DMS53 treated with DMSO at 0.1 percent for 48 hours (cell line): ENCODE measurements at regions not wholly inside any gene's neighbourhood (a gene's known extent, or its start where the extent isn't known, plus 50 kb on each side); places are given as distances from the start of the nearest gene placed in this dataset.
A peak's percentile ranks its signal among the peaks of the same experiment; 100 is the strongest.

Source experiments
- DNase-seq: peaks from one replicate; lab custom pipeline; 2025; ENCODE audit not compliant: unreplicated experiment; lab: John Stamatoyannopoulos, UW

DNA sequence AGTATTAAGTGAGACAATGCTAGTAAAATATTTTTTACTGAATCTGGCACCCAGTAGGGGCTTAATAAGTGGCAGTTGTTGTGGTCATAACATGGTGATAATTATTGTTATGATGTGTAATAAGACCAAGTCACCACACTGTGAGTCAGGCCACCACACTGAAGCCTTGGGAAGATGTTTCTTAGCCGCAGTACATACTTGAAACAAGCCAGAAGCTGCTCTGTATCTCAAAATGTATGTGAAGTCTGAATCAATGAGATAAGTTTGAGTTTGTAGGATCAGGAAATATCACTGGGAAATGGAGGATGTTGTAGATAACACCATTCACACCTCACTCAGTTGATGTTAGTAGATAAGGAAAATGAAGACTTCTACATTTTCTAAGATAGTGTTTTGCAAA is 51.3 kb upstream of the PTPN3 start:
- no peak for DNase-seq

DNA sequence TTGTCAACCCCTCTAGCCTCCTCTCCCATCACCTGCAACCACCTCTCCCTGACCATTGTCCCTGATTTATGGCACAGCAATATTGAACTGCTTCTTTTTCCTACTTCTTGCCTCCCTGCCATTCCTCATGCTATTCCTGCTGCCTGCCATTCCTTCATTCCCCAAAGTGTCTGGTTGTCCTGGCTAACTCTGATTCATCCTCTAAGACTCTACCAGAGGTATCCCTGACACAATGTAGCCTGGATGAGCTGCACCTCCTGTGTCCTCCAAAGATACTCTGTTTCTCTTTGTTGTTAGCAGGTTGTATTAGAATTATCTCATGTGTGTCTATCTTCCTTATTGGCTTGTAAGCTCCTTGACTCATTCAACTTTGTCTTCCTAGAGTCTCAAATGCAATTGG is 53.5 kb upstream of the PTPN3 start:
- no peak for DNase-seq

DNA sequence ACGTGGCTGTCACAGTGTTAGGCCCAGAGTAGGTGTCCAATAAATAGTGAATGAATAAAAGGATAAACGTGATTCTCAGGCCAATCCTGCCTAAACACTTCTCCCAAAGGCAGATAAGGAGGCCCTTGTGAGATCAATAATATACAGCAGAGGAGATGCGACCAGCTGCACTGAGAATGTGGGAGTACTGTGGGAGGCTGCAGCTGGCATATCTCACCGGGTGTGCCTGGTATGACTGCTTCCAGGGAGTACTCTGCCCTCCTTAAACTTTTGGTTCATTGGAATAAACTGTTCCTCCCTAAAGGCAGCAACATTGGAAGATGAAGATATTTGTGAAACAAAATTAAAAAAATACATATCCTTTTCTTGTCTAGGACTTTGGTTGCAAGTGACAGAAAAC is 57.1 kb upstream of the PTPN3 start:
- DNase-seq = no peak

DNA sequence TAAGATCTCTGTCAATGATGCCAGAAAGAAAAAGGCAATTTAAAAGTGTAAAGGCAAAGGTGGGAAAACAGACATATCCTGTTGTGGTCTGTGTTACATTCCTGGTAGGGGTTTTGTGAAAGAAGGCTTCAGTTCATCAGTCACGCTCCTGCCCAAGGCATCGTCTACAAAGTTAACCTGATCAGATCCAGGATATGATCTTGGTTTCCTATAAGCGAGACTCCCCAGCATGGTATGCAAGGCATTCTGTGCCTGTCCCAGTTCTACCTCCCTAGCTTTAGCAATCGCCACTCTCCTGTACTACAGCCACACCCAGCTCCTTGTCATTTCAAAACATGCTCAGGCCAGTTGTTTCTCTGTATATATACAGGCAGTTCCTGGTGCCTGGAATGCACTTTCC is 58.0 kb upstream of the PTPN3 start:
- DNase-seq = no peak

DNA sequence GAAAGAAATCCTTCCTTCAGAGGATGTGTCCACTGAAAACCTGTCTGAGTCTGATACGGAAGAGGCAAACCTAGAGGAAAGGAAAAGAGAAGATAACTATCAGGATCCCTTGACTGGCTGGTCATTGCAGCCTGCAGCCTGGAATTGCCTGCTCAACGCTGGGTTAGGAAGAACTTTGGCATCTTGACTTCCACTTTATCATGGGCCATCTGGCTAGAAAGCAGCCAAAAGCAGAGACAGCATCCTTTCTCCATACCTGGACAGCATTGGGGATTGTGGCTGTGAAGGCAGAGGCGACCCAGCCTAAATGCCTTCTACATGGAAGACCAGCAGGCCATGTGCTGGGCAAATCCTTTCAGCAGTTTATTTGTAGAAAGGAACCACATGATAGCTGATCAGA is 58.7 kb upstream of the PTPN3 start:
- DNase-seq = no peak

DNA sequence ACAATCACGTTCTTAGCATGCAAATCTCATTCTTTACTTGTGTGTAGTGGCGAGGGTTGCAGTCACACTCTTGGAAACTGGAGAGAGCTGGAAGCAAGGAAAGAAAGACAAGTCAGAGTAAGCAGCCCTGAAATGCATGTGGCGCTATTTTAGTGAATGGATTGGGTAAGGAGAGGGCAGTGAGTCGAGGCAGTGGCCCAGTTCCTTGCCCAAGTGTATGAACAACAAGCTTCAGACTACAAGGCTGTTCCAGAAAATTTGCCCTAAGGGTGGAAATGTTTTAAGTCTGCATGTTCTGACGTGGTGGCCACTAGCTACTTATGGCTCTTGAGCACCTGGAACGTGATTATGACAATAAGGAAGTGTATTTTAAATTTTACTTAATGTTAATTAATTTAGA is 59.4 kb upstream of the PTPN3 start:
- DNase-seq = no peak

DNA sequence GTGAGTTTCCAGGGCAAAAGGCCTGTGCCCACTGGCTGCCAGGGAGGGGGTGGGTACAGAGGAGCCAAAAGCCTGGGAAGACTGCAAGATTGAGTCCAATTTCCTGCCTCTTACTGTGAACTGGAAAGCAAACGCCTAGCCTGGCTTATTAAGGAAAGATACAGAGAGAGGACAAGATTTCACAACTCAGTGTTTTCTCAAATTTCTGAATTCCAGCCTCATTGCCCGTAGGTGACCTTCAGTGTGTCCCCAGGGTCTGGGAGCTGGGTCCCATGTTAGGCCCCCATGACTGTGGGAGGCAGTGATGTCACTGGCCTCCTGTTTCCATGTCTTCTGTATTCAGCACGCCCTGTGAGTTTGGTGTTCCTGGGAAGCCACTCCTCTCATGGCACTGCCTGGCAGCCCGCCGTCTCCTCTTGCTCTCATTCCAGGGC is 60.6 kb upstream of the PTPN3 start:
- DNase-seq = no peak

DNA sequence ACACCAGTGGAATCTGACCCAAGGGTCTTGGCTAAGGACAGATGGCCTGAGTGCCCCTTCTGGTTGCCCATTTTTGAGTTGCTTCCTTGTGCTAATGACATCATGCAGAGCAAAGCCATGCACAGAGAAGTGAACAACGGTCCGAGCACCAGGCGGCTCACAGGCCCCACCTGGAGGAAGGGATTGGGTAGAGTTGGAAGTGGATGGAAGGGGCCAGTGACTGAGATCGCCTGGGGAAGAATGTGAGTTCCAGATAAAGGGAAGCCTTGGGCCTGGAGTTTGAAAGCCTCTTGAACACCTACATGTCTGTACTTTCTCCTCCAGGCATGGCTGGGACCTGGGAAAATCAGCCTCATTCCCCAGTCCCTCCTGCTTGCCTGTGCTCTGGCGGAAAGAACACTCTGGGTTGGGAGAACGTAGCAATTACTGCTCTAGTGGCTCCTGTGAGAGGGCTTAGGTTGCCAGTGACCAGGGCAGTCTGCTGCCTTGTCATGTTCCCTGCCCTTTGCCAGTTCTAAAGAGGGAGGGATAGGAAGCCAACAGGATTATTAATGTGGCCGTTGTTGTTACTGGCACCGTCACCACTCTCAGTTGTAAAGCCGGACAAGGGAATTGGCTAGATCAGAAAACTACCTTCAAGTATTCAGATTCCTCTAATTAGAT is 62.5 kb upstream of the PTPN3 start:
- DNase-seq = no peak

DNA sequence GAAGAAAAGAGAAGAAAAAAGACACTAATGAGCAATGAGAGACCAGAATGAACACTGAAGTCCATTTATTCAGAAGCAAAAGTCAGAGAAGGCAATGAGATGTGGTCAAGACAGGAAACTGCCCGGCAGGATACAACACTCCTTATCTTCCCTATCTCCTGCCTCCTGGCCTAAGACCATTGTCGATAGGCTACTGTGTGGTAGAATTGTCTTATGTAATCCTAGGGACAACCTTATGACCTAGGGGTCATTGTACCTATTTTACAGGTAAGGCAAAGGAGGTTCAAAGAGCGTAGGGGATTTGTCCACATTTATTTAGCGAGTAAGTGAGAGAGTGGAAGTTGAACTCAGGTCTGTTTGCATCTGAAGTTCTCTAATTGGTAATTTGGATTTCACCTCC is 63.0 kb upstream of the PTPN3 start:
- no peak for DNase-seq

DNA sequence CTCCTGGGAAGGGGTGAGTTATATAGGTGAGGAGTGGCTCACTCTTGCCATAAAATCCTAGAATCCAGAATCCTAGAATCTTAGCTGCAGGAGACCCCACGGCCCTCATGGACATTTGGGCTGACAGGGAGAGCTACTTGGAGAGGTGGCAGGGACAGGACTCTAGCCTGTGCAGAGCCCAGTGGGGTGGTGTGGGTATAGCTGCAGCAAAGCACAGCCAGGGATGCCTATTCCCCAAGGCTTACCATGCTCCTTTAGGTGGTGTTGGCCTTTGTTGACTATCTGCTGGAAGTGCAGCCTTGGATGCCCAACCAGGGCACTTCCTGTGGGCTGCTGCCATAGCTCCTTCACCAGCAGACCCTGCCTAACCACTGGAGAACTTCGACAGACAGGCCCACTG is 70.0 kb upstream of the PTPN3 start:
- DNase-seq = no peak

DNA sequence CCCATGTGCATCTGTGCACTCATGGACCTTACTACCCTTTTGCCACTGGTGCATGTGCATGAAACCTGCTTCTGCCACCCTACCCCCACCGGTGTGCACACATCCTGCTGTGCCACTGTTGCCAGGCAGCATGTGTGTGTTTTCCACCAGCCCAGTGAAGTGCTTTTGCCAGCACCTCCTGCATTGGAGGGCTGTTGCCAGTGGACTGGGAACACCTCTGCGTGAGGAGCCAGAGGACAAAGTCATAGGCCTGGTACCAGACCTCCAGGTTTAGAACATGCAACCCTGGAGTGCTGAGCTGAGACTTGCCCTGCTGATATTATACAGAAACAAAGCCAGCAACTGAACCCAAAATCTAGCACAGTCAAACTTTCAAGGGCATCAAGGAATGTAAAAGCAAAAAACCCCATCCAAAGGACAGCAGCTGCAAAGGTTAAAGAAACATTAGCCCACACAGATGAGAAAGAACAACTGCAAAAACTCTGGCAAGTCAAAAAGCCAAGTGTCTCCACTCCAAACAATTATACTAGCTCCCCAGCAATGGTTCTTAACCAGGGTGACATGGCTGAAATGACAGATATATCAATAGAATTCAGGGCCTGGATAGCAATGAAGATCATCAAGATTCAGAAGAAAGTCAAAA is 70.6 kb upstream of the PTPN3 start:
- no peak for DNase-seq

DNA sequence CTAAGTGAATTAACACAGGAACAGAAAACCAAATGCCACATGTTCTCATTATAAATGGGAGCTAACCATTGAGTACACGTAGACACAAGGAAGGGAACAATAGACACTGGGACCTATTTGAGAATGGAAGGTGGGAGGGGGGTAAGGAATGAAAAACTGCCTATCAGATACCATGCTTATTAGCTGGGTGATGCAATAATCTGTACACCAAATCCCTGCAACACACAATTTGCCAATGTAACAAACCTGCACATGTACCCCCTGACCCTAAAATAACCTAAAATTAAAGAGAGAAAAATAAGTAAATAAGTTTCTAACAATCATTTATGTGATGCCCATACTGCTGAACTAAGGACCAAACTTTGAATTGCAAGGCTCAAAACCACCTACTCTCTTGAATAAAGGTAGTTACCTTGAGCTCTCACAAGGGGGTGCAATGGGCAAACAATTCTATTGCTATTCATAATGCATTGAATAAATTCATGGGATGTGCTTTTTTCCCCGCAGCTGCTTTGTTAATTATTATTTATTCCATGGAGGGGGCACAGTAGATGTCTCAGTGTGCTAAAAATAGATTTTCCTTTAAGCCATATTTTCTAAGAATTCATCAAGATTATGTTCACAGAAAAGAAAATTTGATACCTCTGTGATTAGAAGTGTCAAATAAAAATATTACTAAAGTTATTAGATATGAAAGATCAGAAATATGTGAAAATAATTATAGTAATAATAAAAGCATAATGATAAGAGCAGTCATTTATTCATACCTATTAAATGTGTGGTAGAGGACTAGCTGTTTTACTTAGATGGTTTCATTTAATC is 76.2 kb upstream of the PTPN3 start:
- peak; percentile 50 for DNase-seq

DNA sequence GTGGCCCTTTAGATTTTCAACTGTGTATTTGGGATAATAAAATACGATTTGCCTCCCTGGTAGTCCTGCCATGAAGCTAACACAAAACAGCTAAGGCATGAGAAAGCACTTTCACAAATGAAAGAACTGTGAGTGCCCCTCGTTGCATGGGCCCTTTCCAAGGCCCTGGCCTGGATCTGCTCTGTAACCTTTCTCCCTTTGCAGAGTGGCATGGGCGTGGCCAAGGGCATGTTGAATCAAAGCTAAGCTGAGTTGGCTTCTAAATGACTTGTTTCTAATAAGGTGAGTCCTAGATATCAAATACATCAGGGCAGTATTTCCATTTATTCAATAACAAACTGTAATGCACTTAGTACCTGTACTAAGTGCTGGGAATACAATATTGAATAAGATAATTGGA is 78.7 kb upstream of the PTPN3 start:
- no peak for DNase-seq

DNA sequence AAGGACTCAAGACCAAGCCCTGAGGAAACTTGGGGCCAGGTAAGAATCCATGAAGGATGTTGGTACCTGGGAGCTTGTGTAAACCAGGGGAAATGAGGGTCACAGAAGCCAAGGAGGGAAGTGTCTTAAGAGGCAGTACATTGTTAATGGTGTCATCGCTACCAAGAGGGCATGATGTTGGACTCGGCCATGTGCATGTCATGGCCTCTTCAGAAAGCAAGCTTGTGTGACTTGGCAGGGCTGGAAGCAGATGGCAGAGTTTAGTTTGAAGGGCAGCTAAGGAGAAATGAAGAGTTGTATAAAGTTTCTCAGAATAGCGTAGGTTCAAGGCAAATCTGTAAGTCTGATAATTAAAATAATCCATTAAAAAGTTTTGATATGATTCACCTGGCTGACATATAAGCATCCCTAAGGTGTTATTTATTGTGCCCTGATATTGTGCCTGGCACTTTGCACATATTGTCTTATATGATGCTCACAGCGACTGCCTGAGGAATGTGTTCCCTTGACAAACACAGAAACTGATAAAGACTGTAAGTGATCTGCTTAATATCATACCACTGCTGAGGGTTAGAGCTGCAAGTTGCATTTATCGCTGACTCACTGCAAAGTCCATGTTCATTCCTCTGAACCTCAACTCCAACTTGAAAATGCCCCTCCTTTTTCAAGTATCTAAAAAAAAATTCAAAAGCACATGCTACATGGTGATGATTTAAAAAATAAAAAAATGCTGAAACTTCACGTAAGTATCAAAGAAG is 81.3 kb upstream of the PTPN3 start:
- DNase-seq = no peak

DNA sequence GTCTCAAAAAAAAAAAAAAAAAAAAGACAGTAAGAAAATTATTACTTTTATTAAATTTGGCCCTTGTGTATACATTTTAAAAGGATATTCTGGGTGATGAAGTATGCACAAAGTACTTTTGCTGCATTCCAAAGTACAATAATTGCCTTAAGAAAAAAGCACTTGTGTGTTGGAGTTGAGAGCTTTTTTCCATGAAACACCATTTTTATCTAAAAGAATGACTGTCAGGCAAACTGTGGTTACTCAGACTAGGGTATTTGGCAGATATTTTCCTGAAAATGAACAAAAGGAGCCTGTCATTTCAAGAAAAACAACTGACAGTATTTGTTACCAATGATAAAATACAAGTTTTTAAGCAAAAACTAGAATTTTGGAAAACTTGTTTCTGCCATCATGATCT is 84.3 kb upstream of the PTPN3 start:
- no peak for DNase-seq

DNA sequence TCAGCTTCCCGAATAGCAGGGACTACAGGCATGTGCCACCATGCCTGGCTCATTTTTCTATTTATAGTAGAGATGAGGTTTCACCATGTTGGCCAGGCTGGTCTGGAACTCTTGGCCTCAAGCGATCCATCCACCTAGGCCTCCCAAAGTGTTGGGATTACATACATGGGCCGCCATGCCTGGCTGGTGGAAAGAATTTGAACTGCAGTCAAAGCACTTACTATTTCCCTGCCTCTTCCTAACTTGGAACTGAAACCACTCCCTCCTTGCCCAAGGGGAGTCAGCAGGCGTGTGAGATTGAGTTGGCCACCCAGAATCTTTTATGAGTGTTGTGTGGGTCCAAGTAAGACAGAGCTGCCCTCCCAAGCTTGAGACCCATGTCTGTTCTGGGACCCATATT is 86.1 kb upstream of the PTPN3 start:
- no peak for DNase-seq

DNA sequence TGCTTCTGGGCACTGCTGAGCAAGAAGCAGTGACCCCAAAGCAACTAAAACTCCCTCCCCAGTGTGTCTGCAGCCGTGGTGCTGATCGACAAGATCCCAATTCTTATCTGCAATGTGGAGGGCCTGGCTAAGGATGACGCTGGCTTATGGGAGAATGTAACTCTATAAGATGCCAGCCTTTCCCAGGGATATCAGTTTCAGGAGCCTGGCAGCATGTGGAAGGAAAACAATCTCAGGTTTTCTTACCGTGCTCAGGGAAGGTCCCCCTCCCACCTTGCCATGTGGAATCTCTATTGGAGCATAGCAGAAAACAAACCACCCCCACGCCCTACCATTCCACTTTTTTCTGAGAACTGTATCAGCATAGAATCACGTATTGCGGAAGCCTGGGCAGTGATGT is 87.7 kb upstream of the PTPN3 start:
- no peak for DNase-seq

DNA sequence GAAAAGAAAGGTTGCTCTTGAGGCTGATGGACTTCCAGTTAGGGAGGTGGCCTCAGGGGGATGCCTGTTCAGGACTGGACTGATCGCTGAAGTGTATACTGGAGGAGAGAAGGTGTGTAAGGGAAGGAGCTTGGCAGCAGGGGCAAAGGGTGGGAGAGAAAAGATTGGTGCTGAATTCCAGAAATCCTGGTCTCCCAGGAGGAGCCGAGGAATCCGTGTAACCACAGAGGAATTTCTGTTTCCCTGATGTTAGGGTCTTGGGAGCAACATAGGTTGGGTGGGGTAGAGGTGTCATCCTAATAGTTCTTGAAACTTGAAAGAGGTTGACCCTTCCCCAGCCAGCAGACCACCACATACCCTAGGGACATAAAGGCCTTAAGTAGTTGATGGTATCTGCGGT is 88.9 kb upstream of the PTPN3 start:
- no peak for DNase-seq

DNA sequence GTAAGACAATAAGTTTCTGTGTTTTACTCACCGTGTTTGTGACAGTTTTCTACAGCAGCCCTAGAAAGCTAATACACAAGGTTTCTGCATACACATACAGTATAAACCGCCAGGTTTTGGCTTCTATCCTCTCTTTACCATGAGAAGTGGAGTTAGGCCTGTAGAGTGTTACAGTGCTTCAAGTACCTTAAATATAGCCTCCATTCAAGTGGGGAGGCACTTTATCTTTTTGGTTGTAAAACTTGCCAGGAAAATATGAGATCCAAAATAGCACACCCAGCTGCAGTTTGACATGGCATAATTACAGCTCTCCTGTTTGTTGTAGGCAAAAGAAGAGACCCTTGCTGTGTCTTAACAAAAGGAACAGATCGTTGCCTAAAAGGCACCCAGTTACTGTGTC is 90.3 kb upstream of the PTPN3 start:
- DNase-seq = no peak

DNA sequence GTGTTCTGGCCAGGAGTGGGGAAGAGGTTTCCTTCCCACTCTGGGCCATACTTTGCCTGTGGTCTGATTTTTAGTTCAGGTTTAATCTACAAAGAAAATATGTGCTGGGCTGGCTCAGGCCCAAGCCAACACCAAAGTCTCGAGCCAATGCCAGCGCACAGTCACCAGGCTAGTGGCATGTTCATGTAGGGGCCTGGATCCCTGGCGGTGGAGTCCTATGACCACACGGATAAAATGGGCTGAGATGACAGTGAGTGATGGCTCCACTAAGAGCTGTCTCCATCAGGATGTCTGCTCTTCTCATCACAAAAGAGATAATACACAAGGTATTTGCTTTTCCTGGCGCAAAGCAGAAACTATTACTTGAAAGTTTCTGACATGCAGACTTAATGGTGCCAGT is 92.9 kb upstream of the PTPN3 start:
- no peak for DNase-seq

DNA sequence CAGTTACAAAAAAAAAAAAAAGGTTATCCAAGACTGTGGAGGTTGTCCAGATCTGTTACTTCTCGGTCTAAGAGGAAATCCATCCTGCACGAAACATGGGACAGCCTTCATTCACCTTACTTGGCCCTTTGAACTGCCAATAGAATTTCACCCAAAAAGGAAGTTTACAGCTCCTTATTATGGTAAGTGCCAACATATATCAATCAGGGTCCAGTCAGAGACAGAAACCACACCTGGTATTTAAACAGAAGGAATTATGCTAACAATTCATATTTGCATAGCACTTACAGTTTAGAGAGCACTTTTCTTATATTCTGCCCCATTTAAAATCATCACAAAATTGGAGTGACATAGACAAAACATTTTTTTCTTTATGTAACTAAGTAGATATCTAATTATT is 93.6 kb upstream of the PTPN3 start:
- DNase-seq = no peak

DNA sequence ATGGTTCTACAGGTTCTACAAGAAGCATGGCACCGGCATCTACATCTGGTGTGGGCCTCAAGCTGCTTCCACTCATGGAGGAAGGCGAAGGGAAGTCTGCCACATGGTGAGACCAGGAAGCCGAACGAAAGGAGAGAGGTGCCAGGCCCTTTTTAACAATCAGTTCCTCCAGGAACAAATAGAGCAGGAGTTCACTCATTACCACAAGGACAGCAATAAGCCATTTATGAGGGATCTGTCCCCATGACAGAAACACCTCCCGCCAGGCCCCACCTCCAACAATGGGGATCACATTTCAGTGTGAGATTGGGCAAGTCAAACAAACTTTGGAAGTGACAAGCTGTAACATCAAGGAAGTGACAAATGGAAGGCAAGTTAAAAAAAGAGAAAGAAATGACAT is 95.5 kb upstream of the PTPN3 start:
- DNase-seq = no peak
